CD4-positive, alpha-beta T cell (primary cell): ENCODE measurements at regions not wholly inside any gene's neighbourhood (a gene's known extent, or its start where the extent isn't known, plus 50 kb on each side); places are given as distances from the start of the nearest gene placed in this dataset.

ENCODE experiments used
- ATAC-seq: fragments of 200-7000 bp; cut with Tn5 transposase; one replicate; pipeline ENCODE4 v1.10.0; 2022; ENCODE audit warnings: mild to moderate bottlenecking; ENCODE audit not compliant: poor library complexity
- CTCF ChIA-PET: fragments of 350-600 bp; sonication (Branson Sonifier 250); formaldehyde crosslinking; loops from one replicate; lab custom pipeline; 2021; ENCODE audit warnings: antibody characterized with exemption, inconsistent platforms; lab: Charles Lee
- POLR2A ChIA-PET: fragments of 350-600 bp; sonication (Branson Sonifier 250); formaldehyde crosslinking; loops from one replicate; lab custom pipeline; 2021; ENCODE audit warnings: antibody characterized with exemption, inconsistent platforms; lab: Charles Lee
- DNase-seq, 14 experiments: peaks; one replicate each; pipeline ENCODE4 v3.0.0-alpha.2; 2013 to 2020; ENCODE audit warnings: mixed read lengths in 2 of 14
- H3K27ac ChIP-seq, 2 donors: one replicate each; pipeline versions ENCODE4 v1.5.1 to v1.7.0; 2013; ENCODE audit warnings: low read length in 2 of 2, low read depth in 1 of 2, mild to moderate bottlenecking in 1 of 2
- H3K27me3 ChIP-seq, 2 experiments: 1 replicate in 1 of 2; 2 replicates in 1 of 2; pipeline versions ENCODE4 v1.6.1 to v1.7.0; 2013; ENCODE audit warnings: low read length in 2 of 2, control low read depth in 1 of 2, mild to moderate bottlenecking in 1 of 2, moderate library complexity in 1 of 2; ENCODE audit not compliant: insufficient read depth in 2 of 2, control insufficient read depth in 1 of 2
- H3K36me3 ChIP-seq: one replicate; pipeline ENCODE4 v1.6.1; 2013; ENCODE audit warnings: low read length, control low read depth; ENCODE audit not compliant: insufficient read depth
- H3K4me1 ChIP-seq: one replicate; pipeline ENCODE4 v1.6.1; 2013; ENCODE audit warnings: low read length, control low read depth; ENCODE audit not compliant: insufficient read depth
- H3K4me3 ChIP-seq: one replicate; pipeline ENCODE4 v1.5.1; 2013; ENCODE audit warnings: mild to moderate bottlenecking, low read length, moderate library complexity
- H3K9me3 ChIP-seq, 2 experiments: 1 replicate in 1 of 2; 2 replicates in 1 of 2; pipeline versions ENCODE4 v1.6.1 to v1.7.0; 2013; ENCODE audit warnings: low read length in 2 of 2, mild to moderate bottlenecking in 2 of 2, control low read depth in 1 of 2, moderate library complexity in 1 of 2; ENCODE audit not compliant: control insufficient read depth in 1 of 2, insufficient read depth in 1 of 2
- H3K27ac Mint-ChIP-seq: one replicate; pipeline ENCODE4 v1.8.0; 2020; ENCODE audit warnings: mixed read lengths
- H3K27me3 Mint-ChIP-seq: one replicate; pipeline ENCODE4 v1.8.0; 2021; ENCODE audit warnings: mixed read lengths
- H3K36me3 Mint-ChIP-seq: one replicate; pipeline ENCODE4 v1.8.0; 2021; ENCODE audit warnings: low read depth, mixed read lengths
- H3K4me1 Mint-ChIP-seq: one replicate; pipeline ENCODE4 v1.8.0; 2021; ENCODE audit warnings: low read depth, mixed read lengths
- H3K4me3 Mint-ChIP-seq: one replicate; pipeline ENCODE4 v1.8.0; 2020; ENCODE audit warnings: mild to moderate bottlenecking, mixed read lengths
- H3K9me3 Mint-ChIP-seq: one replicate; pipeline ENCODE4 v1.8.0; 2020; ENCODE audit warnings: mixed read lengths
- intact Hi-C, 2 experiments: fragments of 100-400 bp; cut with DNase I in 1 of 2; cut with micrococcal nuclease in 1 of 2; formaldehyde crosslinking; loops; one replicate each; pipeline versions ENCODE4 v1.15.1 to v1.9.0; 2023 to 2025; cut with DNase I, micrococcal nuclease
- TF ChIP-seq, protein P1 (sequence below): fragments of 200-600 bp; IDR thresholded peaks from one replicate; pipeline ENCODE4 v1.8.0; 2022; ENCODE audit warnings: antibody characterized with exemption, mild to moderate bottlenecking

DNA sequence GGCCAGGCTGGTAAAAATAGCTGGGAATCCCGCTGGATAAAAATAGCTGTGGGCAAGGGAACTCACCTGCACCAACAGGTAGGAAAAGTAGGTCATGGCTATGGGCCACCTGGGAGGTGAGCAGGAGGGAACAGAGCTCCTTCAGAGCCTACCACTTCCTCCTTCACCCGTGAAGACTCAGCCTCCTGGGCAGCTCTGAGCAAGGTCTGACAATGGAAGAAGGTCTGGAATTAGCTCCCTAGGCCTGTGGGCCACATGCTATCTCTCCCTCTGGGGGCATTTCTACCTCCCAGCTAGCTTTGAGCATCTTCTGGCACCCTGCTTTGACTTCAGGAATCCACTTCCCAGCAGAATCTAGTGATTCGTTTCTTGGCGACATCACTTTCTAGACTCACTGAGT lies 153.9 kb downstream of the MRPL14 start:
- H3K9me3 ChIP-seq, result no peaks in the 10 kb centered on the region
- ATAC-seq, result no peak
- H3K36me3 ChIP-seq, result no peaks in the 10 kb centered on the region
- intact Hi-C loops, result no loop called here
- H3K27me3 ChIP-seq, result peaks cover 0 to 2% of the 10 kb centered on the region in 2 experiments
- no peak overlapping the region for H3K4me3 ChIP-seq
- H3K27ac ChIP-seq, result no peak overlapping the region
- H3K36me3 Mint-ChIP-seq, result no peaks in the 10 kb centered on the region
- H3K27ac Mint-ChIP-seq, result no peak overlapping the region
- ChIA-PET CTCF (no interaction called here), POLR2A (no interaction called here)
- H3K9me3 Mint-ChIP-seq, result peaks cover 2% of the 10 kb centered on the region
- H3K27me3 Mint-ChIP-seq, result peaks cover 7% of the 10 kb centered on the region
- no peak overlapping the region for H3K4me3 Mint-ChIP-seq
- DNase-seq, result peak in 1 of 14 experiments; percentile 12
- no peaks in the 10 kb centered on the region for H3K4me1 Mint-ChIP-seq
- no peaks in the 10 kb centered on the region for H3K4me1 ChIP-seq
- TF ChIP-seq, protein P1, sequence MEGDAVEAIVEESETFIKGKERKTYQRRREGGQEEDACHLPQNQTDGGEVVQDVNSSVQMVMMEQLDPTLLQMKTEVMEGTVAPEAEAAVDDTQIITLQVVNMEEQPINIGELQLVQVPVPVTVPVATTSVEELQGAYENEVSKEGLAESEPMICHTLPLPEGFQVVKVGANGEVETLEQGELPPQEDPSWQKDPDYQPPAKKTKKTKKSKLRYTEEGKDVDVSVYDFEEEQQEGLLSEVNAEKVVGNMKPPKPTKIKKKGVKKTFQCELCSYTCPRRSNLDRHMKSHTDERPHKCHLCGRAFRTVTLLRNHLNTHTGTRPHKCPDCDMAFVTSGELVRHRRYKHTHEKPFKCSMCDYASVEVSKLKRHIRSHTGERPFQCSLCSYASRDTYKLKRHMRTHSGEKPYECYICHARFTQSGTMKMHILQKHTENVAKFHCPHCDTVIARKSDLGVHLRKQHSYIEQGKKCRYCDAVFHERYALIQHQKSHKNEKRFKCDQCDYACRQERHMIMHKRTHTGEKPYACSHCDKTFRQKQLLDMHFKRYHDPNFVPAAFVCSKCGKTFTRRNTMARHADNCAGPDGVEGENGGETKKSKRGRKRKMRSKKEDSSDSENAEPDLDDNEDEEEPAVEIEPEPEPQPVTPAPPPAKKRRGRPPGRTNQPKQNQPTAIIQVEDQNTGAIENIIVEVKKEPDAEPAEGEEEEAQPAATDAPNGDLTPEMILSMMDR, result no peak

DNA sequence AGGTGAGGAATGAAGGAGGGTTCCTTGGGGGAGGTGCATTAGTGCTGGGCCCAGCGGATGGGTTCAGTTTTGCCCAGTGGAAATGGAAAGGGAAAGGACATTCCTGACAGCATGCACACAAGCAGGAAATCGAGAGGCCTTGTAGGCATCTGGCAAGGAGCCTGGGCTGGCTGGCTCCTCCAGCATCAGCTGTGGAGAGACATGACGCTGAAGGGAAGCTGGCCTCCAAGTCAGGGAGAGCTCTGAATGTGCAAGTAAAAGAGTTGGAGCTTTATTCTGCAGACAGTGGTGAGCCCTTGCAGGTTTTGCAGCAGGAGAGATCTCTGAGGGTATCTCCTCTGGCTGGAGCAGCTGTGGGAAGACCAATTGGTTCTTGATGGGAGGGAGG lies 154.3 kb downstream of the MRPL14 start:
- no peaks in the 10 kb centered on the region for H3K4me1 ChIP-seq
- CTCF ChIA-PET, result no interaction called here
- H3K36me3 ChIP-seq, result no peaks in the 10 kb centered on the region
- Mint-ChIP-seq H3K4me1 (no peaks in the 10 kb centered on the region), H3K27ac (no peak overlapping the region), H3K27me3 (peaks cover 5% of the 10 kb centered on the region), H3K9me3 (peaks cover 2% of the 10 kb centered on the region), H3K4me3 (no peak overlapping the region), H3K36me3 (no peaks in the 10 kb centered on the region)
- DNase-seq (peak in 1 of 14 experiments; percentile 0), ATAC-seq (no peak)
- TF ChIP-seq, protein P1, result no peak
- intact Hi-C loops, result no loop called here
- POLR2A ChIA-PET, result no interaction called here
- H3K9me3 ChIP-seq, result no peaks in the 10 kb centered on the region
- no peak overlapping the region for H3K4me3 ChIP-seq
- H3K27me3 ChIP-seq, result no peaks in the 10 kb centered on the region
- no peak overlapping the region for H3K27ac ChIP-seq

DNA sequence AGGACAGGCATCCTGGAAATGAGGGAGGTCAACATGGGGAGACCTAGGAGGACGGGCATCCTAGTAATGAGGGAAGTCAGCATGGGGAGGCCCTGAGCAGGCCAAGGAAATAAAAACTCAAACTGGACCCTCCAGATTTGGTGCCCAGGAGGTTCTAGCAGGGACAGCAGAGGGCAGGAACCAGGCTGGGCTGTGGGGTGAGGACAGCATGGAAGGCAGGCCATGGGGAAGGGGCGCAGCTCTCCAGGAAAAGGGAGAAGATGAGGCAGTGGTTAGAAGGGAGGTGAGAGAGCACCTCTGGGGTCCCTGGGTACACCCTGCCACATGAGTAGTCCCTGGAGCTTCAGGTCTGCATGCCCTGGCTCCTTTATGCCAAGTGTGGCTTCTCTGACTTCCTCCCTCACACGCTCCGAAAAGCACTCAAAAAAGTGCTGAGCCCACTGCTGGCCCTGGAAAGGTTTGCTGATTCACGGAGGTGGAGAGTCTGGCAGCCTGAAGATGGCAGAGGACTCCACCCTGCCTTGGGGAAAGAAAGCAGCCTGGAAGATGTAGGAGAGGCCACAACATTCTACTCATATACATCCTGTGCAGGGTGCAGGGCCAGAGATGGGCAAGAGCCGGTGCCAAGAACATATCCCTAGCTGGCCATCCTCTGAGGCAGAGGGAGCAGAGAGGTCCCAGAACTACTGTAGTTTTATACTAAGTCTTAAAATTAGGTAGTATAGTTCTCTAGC lies 154.9 kb downstream of the MRPL14 start:
- Mint-ChIP-seq H3K36me3 (no peaks in the 10 kb centered on the region), H3K27me3 (peaks cover 5% of the 10 kb centered on the region), H3K9me3 (peaks cover 2% of the 10 kb centered on the region), H3K4me3 (no peak overlapping the region), H3K27ac (no peak overlapping the region), H3K4me1 (no peaks in the 10 kb centered on the region)
- DNase-seq (no peak), ATAC-seq (no peak)
- H3K4me3 ChIP-seq, result no peak overlapping the region
- ChIA-PET POLR2A (no interaction called here), CTCF (no interaction called here)
- no peaks in the 10 kb centered on the region for H3K36me3 ChIP-seq
- TF ChIP-seq, protein P1, result no peak
- H3K4me1 ChIP-seq, result no peaks in the 10 kb centered on the region
- H3K27ac ChIP-seq, result no peak overlapping the region
- H3K27me3 ChIP-seq, result no peaks in the 10 kb centered on the region
- H3K9me3 ChIP-seq, result no peaks in the 10 kb centered on the region
- intact Hi-C loops, result no loop called here
